Endothelial cell of umbilical vein (primary cell): ENCODE measurements at regions not wholly inside any gene's neighbourhood (a gene's known extent, or its start where the extent isn't known, plus 50 kb on each side); places are given as distances from the start of the nearest gene placed in this dataset.

ENCODE experiments used
- BruUV-seq: library from RNA; stranded (reverse); fragments of 400-500 nt; replicated peaks from 2 replicates; lab custom pipeline; 2021; lab: Mats Ljungman, UMichigan
- CTCF ChIA-PET: fragments of 300-600, 350-600 bp; sonication (Branson Sonifier 250); formaldehyde crosslinking; loops from one replicate; lab custom pipeline; 2021; ENCODE audit warnings: antibody characterized with exemption, inconsistent platforms; lab: Charles Lee
- POLR2A ChIA-PET: fragments of 300-600, 350-600 bp; sonication (Branson Sonifier 250); formaldehyde crosslinking; loops from one replicate; lab custom pipeline; 2021; ENCODE audit warnings: antibody characterized with exemption, inconsistent platforms; lab: Charles Lee
- DNase-seq: peaks from one replicate; pipeline ENCODE4 v3.0.0-alpha.2; 2011; ENCODE audit warnings: low read depth, low spot score
- FAIRE-seq: peaks from 2 replicates; lab custom pipeline; 2011; peaks lifted over from hg19 to GRCh38; lab: Jason Lieb, UNC
- H2AFZ ChIP-seq: 2 replicates; pipeline ENCODE4 v1.6.0; 2012; ENCODE audit warnings: low read depth, low read length, control low read depth, inconsistent platforms
- H3K27ac ChIP-seq: 2 replicates; pipeline ENCODE4 v1.5.1; 2011; ENCODE audit warnings: low read depth, mild to moderate bottlenecking, control low read depth, low read length, moderate library complexity; ENCODE audit not compliant: insufficient read depth
- H3K27me3 ChIP-seq, 2 experiments: 2 replicates each; pipeline versions ENCODE4 v1.6.0 to v1.6.1; 2011; ENCODE audit warnings: low read length in 2 of 2, mixed read lengths in 1 of 2; ENCODE audit not compliant: control insufficient read depth in 2 of 2, insufficient read depth in 2 of 2
- H3K36me3 ChIP-seq, 2 experiments: 2 replicates in 1 of 2; 3 replicates in 1 of 2; pipeline ENCODE4 v1.5.1; 2011; ENCODE audit warnings: low read length in 2 of 2, mild to moderate bottlenecking in 1 of 2, moderate library complexity in 1 of 2; ENCODE audit not compliant: control insufficient read depth in 2 of 2, insufficient read depth in 2 of 2; ENCODE audit errors: extremely low read depth in 1 of 2
- H3K4me1 ChIP-seq: 3 replicates; pipeline ENCODE4 v1.5.1; 2011; ENCODE audit warnings: mild to moderate bottlenecking, low read length; ENCODE audit not compliant: control insufficient read depth, insufficient read depth; ENCODE audit errors: extremely low read depth
- H3K4me2 ChIP-seq: 2 replicates; pipeline ENCODE4 v1.6.1; 2011; ENCODE audit warnings: low read length, control low read depth, mixed read lengths; ENCODE audit not compliant: insufficient read depth
- H3K4me3 ChIP-seq, 3 experiments: fragments of 200-600 bp in 1 of 3; sonication (generic), shearing (Covaris generic) in 1 of 3; replicated peaks in 1 of 3; 2 replicates each; pipeline ENCODE4 v1.5.1; 2011 to 2016; ENCODE audit warnings: control low read depth in 3 of 3, low read length in 3 of 3, mild to moderate bottlenecking in 2 of 3, inconsistent platforms in 1 of 3, low read depth in 1 of 3, moderate library complexity in 1 of 3; ENCODE audit not compliant: insufficient read depth in 1 of 3
- H3K79me2 ChIP-seq: 2 replicates; pipeline ENCODE4 v1.6.0; 2012; ENCODE audit warnings: low read length, inconsistent platforms; ENCODE audit not compliant: control insufficient read depth, insufficient read depth
- H3K9ac ChIP-seq: replicated peaks from 2 replicates; pipeline ENCODE3; 2011; ENCODE audit warnings: low read length, control low read depth; ENCODE audit not compliant: insufficient read depth; ENCODE audit errors: extremely low read depth
- H3K9me1 ChIP-seq: replicated peaks from 3 replicates; pipeline ENCODE4 v1.6.0; 2011; ENCODE audit warnings: mild to moderate bottlenecking, low read length; ENCODE audit not compliant: control insufficient read depth, insufficient read depth; ENCODE audit errors: extremely low read depth
- H3K9me3 ChIP-seq: replicated peaks from 2 replicates; pipeline ENCODE4 v1.5.1; 2012; ENCODE audit warnings: low read length, inconsistent platforms; ENCODE audit not compliant: control insufficient read depth, insufficient read depth
- H4K20me1 ChIP-seq: replicated peaks from 2 replicates; pipeline ENCODE3; 2011; ENCODE audit warnings: mild to moderate bottlenecking, low read length; ENCODE audit not compliant: control insufficient read depth, insufficient read depth; ENCODE audit errors: extremely low read depth
- CTCF ChIP-seq, 2 donors: IDR thresholded peaks; 1 replicate in 1 of 2; 2 replicates in 1 of 2; pipeline ENCODE4 v1.5.1; 2011; ENCODE audit warnings: low read length in 2 of 2, mild to moderate bottlenecking in 2 of 2, moderate library complexity in 2 of 2, control low read depth in 1 of 2, inconsistent platforms in 1 of 2, low read depth in 1 of 2; ENCODE audit not compliant: insufficient read depth in 1 of 2; ENCODE audit errors: extremely low read depth in 1 of 2
- FOS ChIP-seq: IDR thresholded peaks from 2 replicates; pipeline ENCODE4 v1.6.1; 2011; ENCODE audit warnings: mild to moderate bottlenecking, low read length, moderate library complexity, borderline replicate concordance; ENCODE audit not compliant: insufficient read depth
- GATA2 ChIP-seq: IDR thresholded peaks from 2 replicates; pipeline ENCODE4 v1.7.0; 2011; ENCODE audit warnings: low read depth, mild to moderate bottlenecking, moderate library complexity, mixed read lengths, low read length; ENCODE audit not compliant: insufficient read length, insufficient read depth
- JUN ChIP-seq: IDR thresholded peaks from 2 replicates; pipeline ENCODE4 v1.6.1; 2011; ENCODE audit warnings: borderline replicate concordance, low read depth; ENCODE audit not compliant: insufficient read length, insufficient read depth
- POLR2AphosphoS5 ChIP-seq: IDR thresholded peaks from 2 replicates; pipeline ENCODE4 v1.6.1; 2012; ENCODE audit warnings: low read depth, mild to moderate bottlenecking, control low read depth, low read length, moderate library complexity; ENCODE audit not compliant: insufficient read depth
- dilution Hi-C: fragments of 300-500 bp; cut with MboI; formaldehyde crosslinking; loops from one replicate; pipeline ENCODE4 v1.15.0; 2019; ENCODE audit warnings: low sequenced_read_pairs; ENCODE audit not compliant: extremely low pct_ligation_motif_present
- intact Hi-C: fragments of 100-400 bp; cut with micrococcal nuclease; formaldehyde crosslinking; loops from one replicate; pipeline ENCODE4 v1.10.0; 2022
- TF ChIP-seq, protein P1 (sequence below): IDR thresholded peaks from 2 replicates; pipeline ENCODE4 v1.6.1; 2011; ENCODE audit not compliant: insufficient read depth, insufficient read length

DNA sequence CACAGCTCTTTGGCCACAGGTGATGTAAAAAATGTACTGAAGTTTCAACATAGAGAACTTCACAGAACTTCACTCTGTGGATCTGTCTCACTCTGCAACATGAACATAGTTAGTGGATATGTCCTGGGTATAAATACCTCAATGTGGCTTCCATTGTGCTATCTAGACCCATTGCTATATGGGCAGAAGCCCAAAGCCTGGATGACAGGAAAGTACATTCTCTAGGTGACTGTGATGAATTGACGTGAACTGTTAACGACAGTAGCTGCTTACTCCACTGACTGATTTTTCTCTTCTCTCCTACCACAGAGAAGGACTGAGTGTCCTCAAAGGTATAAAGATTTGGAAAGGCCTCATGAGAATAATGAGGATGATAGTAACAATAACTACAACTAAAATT, 270.1 kb upstream of the FTMT start:
- BruUV-seq, result no TSS peak
- TF ChIP-seq JUN (no peak), POLR2AphosphoS5 (no peak)
- TF ChIP-seq, protein P1, sequence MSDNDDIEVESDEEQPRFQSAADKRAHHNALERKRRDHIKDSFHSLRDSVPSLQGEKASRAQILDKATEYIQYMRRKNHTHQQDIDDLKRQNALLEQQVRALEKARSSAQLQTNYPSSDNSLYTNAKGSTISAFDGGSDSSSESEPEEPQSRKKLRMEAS, result no peak
- H3K9ac ChIP-seq, result no peak overlapping the region
- CTCF ChIA-PET, result interaction anchor here (1.2 kb wide), 1 partner anchor 10 kb away, joined by 4 read pairs; no protein-coding TSS in a partner anchor
- H3K27ac ChIP-seq, result no peak overlapping the region
- no peak for FAIRE-seq
- H4K20me1 ChIP-seq, result no peaks in the 10 kb centered on the region
- no peaks in the 10 kb centered on the region for H3K27me3 ChIP-seq
- H3K79me2 ChIP-seq, result no peaks in the 10 kb centered on the region
- H3K36me3 ChIP-seq, result no peaks in the 10 kb centered on the region
- H2AFZ ChIP-seq, result no peak overlapping the region
- no peak overlapping the region for H3K4me3 ChIP-seq
- no peak for DNase-seq
- H3K4me2 ChIP-seq, result no peak overlapping the region
- dilution Hi-C loops, result no loop called here
- no peaks in the 10 kb centered on the region for H3K9me1 ChIP-seq
- no peaks in the 10 kb centered on the region for H3K9me3 ChIP-seq
- intact Hi-C loops, result no loop called here
- H3K4me1 ChIP-seq, result no peaks in the 10 kb centered on the region
- POLR2A ChIA-PET, result no interaction called here

GRCh38 chr5:121596882-121597281, 254.8 kb upstream of the FTMT start:
- BruUV-seq, result no TSS peak
- no peak overlapping the region for H3K4me3 ChIP-seq
- no peak for DNase-seq
- no peak overlapping the region for H3K9ac ChIP-seq
- no peaks in the 10 kb centered on the region for H3K36me3 ChIP-seq
- no peak overlapping the region for H3K27ac ChIP-seq
- H3K79me2 ChIP-seq, result no peaks in the 10 kb centered on the region
- H4K20me1 ChIP-seq, result no peaks in the 10 kb centered on the region
- dilution Hi-C loops, result no loop called here
- no peaks in the 10 kb centered on the region for H3K9me3 ChIP-seq
- H3K9me1 ChIP-seq, result no peaks in the 10 kb centered on the region
- no peak overlapping the region for H2AFZ ChIP-seq
- ChIA-PET POLR2A (no interaction called here), CTCF (no interaction called here)
- TF ChIP-seq, protein P1, result no peak
- TF ChIP-seq CTCF (IDR thresholded peaks at IDR 0.05; ENCODE audit: extremely low read depth in 1 of 2, insufficient read depth in 1 of 2, low read depth in 1 of 2, low read length in 2 of 2), result no peak
- TF ChIP-seq FOS, result no peak
- TF ChIP-seq GATA2, result no peak
- H3K4me2 ChIP-seq, result no peak overlapping the region
- intact Hi-C loops, result no loop called here
- H3K4me1 ChIP-seq, result no peaks in the 10 kb centered on the region
- no peak for FAIRE-seq
- no peaks in the 10 kb centered on the region for H3K27me3 ChIP-seq
